ENCODE measurements at regions not wholly inside any gene's neighbourhood (a gene's known extent, or its start where the extent isn't known, plus 50 kb on each side); places are given as distances from the start of the nearest gene placed in this dataset.

- H3K9me3 ChIP-seq (ENCODE audit: control insufficient read depth, low read length): no peaks in the 10 kb centered on the region
- H3K36me3 ChIP-seq (ENCODE audit: control insufficient read depth in 1 of 2, insufficient read depth in 2 of 2, low read length in 1 of 2): no peaks in the 10 kb centered on the region
- DNase-seq: no peak
- no peak for ATAC-seq (ENCODE audit: low FRiP score)
- intact Hi-C loops (cut with DNase I): no loop called here
- WGBS, 2 donors: 64 to 72% methylated on average over 4 of the region's 4 CpGs
- no peak overlapping the region for H3K27ac ChIP-seq (ENCODE audit: low read depth in 1 of 2, low read length in 2 of 2)
- no peaks in the 10 kb centered on the region for H3K4me1 ChIP-seq (ENCODE audit: control insufficient read depth in 1 of 2, insufficient read depth in 2 of 2, low read length in 2 of 2)
- H3K4me3 ChIP-seq (ENCODE audit: low read length in 2 of 2): no peak overlapping the region
- H3K27me3 ChIP-seq (ENCODE audit: control insufficient read depth in 1 of 2, insufficient read depth in 2 of 2, low read length in 1 of 2): no peaks in the 10 kb centered on the region
These were observed 163.0 kb upstream of the KCNG1 start for GRCh38 chr20:51185861-51186260.

- no peak overlapping the region for H3K27ac ChIP-seq (ENCODE audit: low read depth in 1 of 2, low read length in 2 of 2)
- H3K4me3 ChIP-seq (ENCODE audit: low read length in 2 of 2): no peak overlapping the region
- no peak for DNase-seq
- 92 to 95% methylated on average over 3 of the region's 3 CpGs for WGBS, 2 donors
- intact Hi-C loops (cut with DNase I): no loop called here
- H3K27me3 ChIP-seq (ENCODE audit: control insufficient read depth in 1 of 2, insufficient read depth in 2 of 2, low read length in 1 of 2): no peaks in the 10 kb centered on the region
- H3K36me3 ChIP-seq (ENCODE audit: control insufficient read depth in 1 of 2, insufficient read depth in 2 of 2, low read length in 1 of 2): no peaks in the 10 kb centered on the region
- ATAC-seq (ENCODE audit: low FRiP score): no peak
- no peaks in the 10 kb centered on the region for H3K9me3 ChIP-seq (ENCODE audit: control insufficient read depth, low read length)
- no peaks in the 10 kb centered on the region for H3K4me1 ChIP-seq (ENCODE audit: control insufficient read depth in 1 of 2, insufficient read depth in 2 of 2, low read length in 2 of 2)
These were observed 162.4 kb upstream of the KCNG1 start for GRCh38 chr20:51185277-51185676.

GRCh38 chr20:51184289-51184688, 161.4 kb upstream of the KCNG1 start:
- DNase-seq: no peak
- Histone ChIP-seq H3K4me1 (ENCODE audit: control insufficient read depth in 1 of 2, insufficient read depth in 2 of 2, low read length in 2 of 2) (no peaks in the 10 kb centered on the region), H3K36me3 (ENCODE audit: control insufficient read depth in 1 of 2, insufficient read depth in 2 of 2, low read length in 1 of 2) (no peaks in the 10 kb centered on the region), H3K4me3 (ENCODE audit: low read length in 2 of 2) (no peak overlapping the region), H3K27me3 (ENCODE audit: control insufficient read depth in 1 of 2, insufficient read depth in 2 of 2, low read length in 1 of 2) (no peaks in the 10 kb centered on the region), H3K27ac (ENCODE audit: low read depth in 1 of 2, low read length in 2 of 2) (no peak overlapping the region), H3K9me3 (ENCODE audit: control insufficient read depth, low read length) (no peaks in the 10 kb centered on the region)
- ATAC-seq (ENCODE audit: low FRiP score): no peak
- 57 to 63% methylated on average over 2 of the region's 2 CpGs for WGBS, 2 donors
- intact Hi-C loops (cut with DNase I): no loop called here

- WGBS, 2 donors: 70 to 79% methylated on average over 1 of the region's 1 CpG
- ATAC-seq (ENCODE audit: low FRiP score): no peak
- H3K9me3 ChIP-seq (ENCODE audit: control insufficient read depth, low read length): no peaks in the 10 kb centered on the region
- DNase-seq: no peak
- no peaks in the 10 kb centered on the region for H3K27me3 ChIP-seq (ENCODE audit: control insufficient read depth in 1 of 2, insufficient read depth in 2 of 2, low read length in 1 of 2)
- intact Hi-C loops (cut with DNase I): no loop called here
- no peak overlapping the region for H3K4me3 ChIP-seq (ENCODE audit: low read length in 2 of 2)
- H3K4me1 ChIP-seq (ENCODE audit: control insufficient read depth in 1 of 2, insufficient read depth in 2 of 2, low read length in 2 of 2): no peaks in the 10 kb centered on the region
- H3K36me3 ChIP-seq (ENCODE audit: control insufficient read depth in 1 of 2, insufficient read depth in 2 of 2, low read length in 1 of 2): no peaks in the 10 kb centered on the region
- H3K27ac ChIP-seq (ENCODE audit: low read depth in 1 of 2, low read length in 2 of 2): no peak overlapping the region
These were observed 160.5 kb upstream of the KCNG1 start for GRCh38 chr20:51183451-51183850.

- intact Hi-C loops (cut with DNase I): no loop called here
- Histone ChIP-seq H3K27ac (ENCODE audit: low read depth in 1 of 2, low read length in 2 of 2) (no peak overlapping the region), H3K4me1 (ENCODE audit: control insufficient read depth in 1 of 2, insufficient read depth in 2 of 2, low read length in 2 of 2) (no peaks in the 10 kb centered on the region), H3K9me3 (ENCODE audit: control insufficient read depth, low read length) (no peaks in the 10 kb centered on the region), H3K36me3 (ENCODE audit: control insufficient read depth in 1 of 2, insufficient read depth in 2 of 2, low read length in 1 of 2) (no peaks in the 10 kb centered on the region), H3K27me3 (ENCODE audit: control insufficient read depth in 1 of 2, insufficient read depth in 2 of 2, low read length in 1 of 2) (no peaks in the 10 kb centered on the region), H3K4me3 (ENCODE audit: low read length in 2 of 2) (no peak overlapping the region)
- DNase-seq (no peak), ATAC-seq (ENCODE audit: low FRiP score) (no peak)
- whole genome bisulfite sequencing, 2 donors: 69 to 80% methylated on average over 6 of the region's 6 CpGs
These were observed 159.7 kb upstream of the KCNG1 start for GRCh38 chr20:51182571-51182970.

- Histone ChIP-seq H3K9me3 (ENCODE audit: control insufficient read depth, low read length) (no peaks in the 10 kb centered on the region), H3K27ac (ENCODE audit: low read depth in 1 of 2, low read length in 2 of 2) (no peak overlapping the region), H3K27me3 (ENCODE audit: control insufficient read depth in 1 of 2, insufficient read depth in 2 of 2, low read length in 1 of 2) (no peaks in the 10 kb centered on the region), H3K36me3 (ENCODE audit: control insufficient read depth in 1 of 2, insufficient read depth in 2 of 2, low read length in 1 of 2) (no peaks in the 10 kb centered on the region), H3K4me1 (ENCODE audit: control insufficient read depth in 1 of 2, insufficient read depth in 2 of 2, low read length in 2 of 2) (no peaks in the 10 kb centered on the region), H3K4me3 (ENCODE audit: low read length in 2 of 2) (no peak overlapping the region)
- intact Hi-C loops (cut with DNase I): no loop called here
- DNase-seq (no peak), ATAC-seq (ENCODE audit: low FRiP score) (no peak)
- WGBS, 2 donors: 77 to 78% methylated on average over 3 of the region's 3 CpGs
These were observed 155.2 kb upstream of the KCNG1 start for GRCh38 chr20:51178153-51178552.

GRCh38 chr20:51176876-51177275, 154.0 kb upstream of the KCNG1 start:
- DNase-seq (no peak), ATAC-seq (ENCODE audit: low FRiP score) (no peak)
- Histone ChIP-seq H3K36me3 (ENCODE audit: control insufficient read depth in 1 of 2, insufficient read depth in 2 of 2, low read length in 1 of 2) (no peaks in the 10 kb centered on the region), H3K4me1 (ENCODE audit: control insufficient read depth in 1 of 2, insufficient read depth in 2 of 2, low read length in 2 of 2) (no peaks in the 10 kb centered on the region), H3K4me3 (ENCODE audit: low read length in 2 of 2) (no peak overlapping the region), H3K27me3 (ENCODE audit: control insufficient read depth in 1 of 2, insufficient read depth in 2 of 2, low read length in 1 of 2) (no peaks in the 10 kb centered on the region), H3K9me3 (ENCODE audit: control insufficient read depth, low read length) (peaks cover 6% of the 10 kb centered on the region), H3K27ac (ENCODE audit: low read depth in 1 of 2, low read length in 2 of 2) (no peak overlapping the region)
- intact Hi-C loops (cut with DNase I): no loop called here
- WGBS, 2 donors: 11 to 14% methylated on average over 3 of the region's 3 CpGs

GRCh38 chr20:51176446-51176845, 153.5 kb upstream of the KCNG1 start:
- no peaks in the 10 kb centered on the region for H3K4me1 ChIP-seq (ENCODE audit: control insufficient read depth in 1 of 2, insufficient read depth in 2 of 2, low read length in 2 of 2)
- WGBS, 2 donors: 87 to 90% methylated on average over 8 of the region's 8 CpGs
- no peak overlapping the region for H3K4me3 ChIP-seq (ENCODE audit: low read length in 2 of 2)
- intact Hi-C loops (cut with DNase I): no loop called here
- ATAC-seq (ENCODE audit: low FRiP score) (no peak), DNase-seq (no peak)
- H3K27ac ChIP-seq (ENCODE audit: low read depth in 1 of 2, low read length in 2 of 2): no peak overlapping the region
- H3K36me3 ChIP-seq (ENCODE audit: control insufficient read depth in 1 of 2, insufficient read depth in 2 of 2, low read length in 1 of 2): no peaks in the 10 kb centered on the region
- peaks cover 6% of the 10 kb centered on the region for H3K9me3 ChIP-seq (ENCODE audit: control insufficient read depth, low read length)
- H3K27me3 ChIP-seq (ENCODE audit: control insufficient read depth in 1 of 2, insufficient read depth in 2 of 2, low read length in 1 of 2): no peaks in the 10 kb centered on the region

GRCh38 chr20:51175724-51176123, 152.8 kb upstream of the KCNG1 start:
- Histone ChIP-seq H3K4me3 (ENCODE audit: low read length in 2 of 2) (no peak overlapping the region), H3K9me3 (ENCODE audit: control insufficient read depth, low read length) (peaks cover 6% of the 10 kb centered on the region), H3K4me1 (ENCODE audit: control insufficient read depth in 1 of 2, insufficient read depth in 2 of 2, low read length in 2 of 2) (no peaks in the 10 kb centered on the region), H3K27ac (ENCODE audit: low read depth in 1 of 2, low read length in 2 of 2) (no peak overlapping the region), H3K36me3 (ENCODE audit: control insufficient read depth in 1 of 2, insufficient read depth in 2 of 2, low read length in 1 of 2) (no peaks in the 10 kb centered on the region), H3K27me3 (ENCODE audit: control insufficient read depth in 1 of 2, insufficient read depth in 2 of 2, low read length in 1 of 2) (no peaks in the 10 kb centered on the region)
- ATAC-seq (ENCODE audit: low FRiP score): no peak
- intact Hi-C loops (cut with DNase I): no loop called here
- DNase-seq: no peak
- 85 to 88% methylated on average over 5 of the region's 5 CpGs for WGBS, 2 donors

Measured in aorta (tissue), 5 donors.